ENCODE measurements at regions not wholly inside any gene's neighbourhood (a gene's known extent, or its start where the extent isn't known, plus 50 kb on each side); places are given as distances from the start of the nearest gene placed in this dataset.

GRCh38 chr6:37551002-37551401 lies 51.3 kb upstream of the CCDC167 start:
- TF ChIP-seq POLR2A (IDR thresholded peaks at IDR 0.05; ENCODE audit: low read length) (no peak), GATA1 (IDR thresholded peaks at IDR 0.05; ENCODE audit: low read depth, low read length) (no peak)
